Sigmoid colon (tissue), 4 donors: ENCODE measurements at regions not wholly inside any gene's neighbourhood (a gene's known extent, or its start where the extent isn't known, plus 50 kb on each side); places are given as distances from the start of the nearest gene placed in this dataset.

Experiments
- EP300 ChIP-seq, 4 donors: sonication (generic); formaldehyde crosslinking; IDR thresholded peaks; one replicate each; pipeline ENCODE4 v1.6.1; 2017; ENCODE audit warnings: antibody characterized with exemption in 4 of 4
- POLR2A ChIP-seq, 2 donors: fragments of 450-650 bp; IDR thresholded peaks; one replicate each; pipeline ENCODE4 v1.6.1; 2016; ENCODE audit warnings: antibody characterized with exemption in 2 of 2, mild to moderate bottlenecking in 2 of 2, moderate library complexity in 2 of 2
- POLR2AphosphoS5 ChIP-seq, 4 donors: sonication (generic); formaldehyde crosslinking; IDR thresholded peaks; one replicate each; pipeline ENCODE4 v1.6.1; 2017; ENCODE audit warnings: antibody characterized with exemption in 4 of 4
- TF ChIP-seq, protein P1 (sequence below), 4 experiments: fragments of 450-650 bp in 3 of 4; fragments of 200-600 bp in 1 of 4; IDR thresholded peaks; one replicate each; pipeline ENCODE4 v1.5.1; 2016 to 2019; ENCODE audit warnings: antibody characterized with exemption in 4 of 4, mild to moderate bottlenecking in 3 of 4, moderate library complexity in 2 of 4

DNA sequence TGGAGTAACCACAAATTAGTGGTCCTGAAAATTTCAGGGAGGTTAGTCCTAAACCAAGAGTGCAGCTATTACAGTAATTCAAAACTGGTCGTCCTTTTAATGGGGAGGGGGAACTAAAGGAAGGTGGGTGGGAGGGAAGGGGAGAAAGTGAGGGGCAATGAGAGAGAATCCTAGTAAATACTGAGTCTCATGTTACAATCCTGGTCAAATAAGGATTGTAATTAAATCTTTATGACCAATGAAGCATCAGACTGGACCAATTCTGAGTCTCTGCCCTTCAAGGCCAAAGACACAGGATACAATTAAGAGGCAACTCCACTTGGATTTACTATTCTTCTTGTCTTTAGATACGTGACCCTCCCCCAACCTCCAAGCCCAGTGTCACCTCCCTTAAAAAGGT is 262.9 kb downstream of the BCL11A start:
- TF ChIP-seq, protein P1, sequence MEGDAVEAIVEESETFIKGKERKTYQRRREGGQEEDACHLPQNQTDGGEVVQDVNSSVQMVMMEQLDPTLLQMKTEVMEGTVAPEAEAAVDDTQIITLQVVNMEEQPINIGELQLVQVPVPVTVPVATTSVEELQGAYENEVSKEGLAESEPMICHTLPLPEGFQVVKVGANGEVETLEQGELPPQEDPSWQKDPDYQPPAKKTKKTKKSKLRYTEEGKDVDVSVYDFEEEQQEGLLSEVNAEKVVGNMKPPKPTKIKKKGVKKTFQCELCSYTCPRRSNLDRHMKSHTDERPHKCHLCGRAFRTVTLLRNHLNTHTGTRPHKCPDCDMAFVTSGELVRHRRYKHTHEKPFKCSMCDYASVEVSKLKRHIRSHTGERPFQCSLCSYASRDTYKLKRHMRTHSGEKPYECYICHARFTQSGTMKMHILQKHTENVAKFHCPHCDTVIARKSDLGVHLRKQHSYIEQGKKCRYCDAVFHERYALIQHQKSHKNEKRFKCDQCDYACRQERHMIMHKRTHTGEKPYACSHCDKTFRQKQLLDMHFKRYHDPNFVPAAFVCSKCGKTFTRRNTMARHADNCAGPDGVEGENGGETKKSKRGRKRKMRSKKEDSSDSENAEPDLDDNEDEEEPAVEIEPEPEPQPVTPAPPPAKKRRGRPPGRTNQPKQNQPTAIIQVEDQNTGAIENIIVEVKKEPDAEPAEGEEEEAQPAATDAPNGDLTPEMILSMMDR (IDR thresholded peaks at IDR 0.05) = no peak
- TF ChIP-seq POLR2A (IDR thresholded peaks at IDR 0.05) = no peak
- TF ChIP-seq POLR2AphosphoS5 (IDR thresholded peaks at IDR 0.05) = no peak
- no peak for TF ChIP-seq EP300 (IDR thresholded peaks at IDR 0.05)
